ENCODE measurements at regions not wholly inside any gene's neighbourhood (a gene's known extent, or its start where the extent isn't known, plus 50 kb on each side); places are given as distances from the start of the nearest gene placed in this dataset.

- no peak for TF ChIP-seq CTCF (IDR thresholded peaks at IDR 0.05; ENCODE audit: insufficient read depth, low read length, poor library complexity, severe bottlenecking)
- TF ChIP-seq EZH2phosphoT487 (conservative IDR thresholded peaks at IDR 0.05; ENCODE audit: low read length), result no peak
These were observed 127.7 kb upstream of the RTL1 start for GRCh38 chr14:101031186-101031585.
